Ovary (tissue), 3 donors: ENCODE measurements at regions not wholly inside any gene's neighbourhood (a gene's known extent, or its start where the extent isn't known, plus 50 kb on each side); places are given as distances from the start of the nearest gene placed in this dataset.

Experiments
- CTCF ChIP-seq, 3 donors: fragments of 450-650 bp in 2 of 3; fragments of 200-600 bp in 1 of 3; IDR thresholded peaks; one replicate each; pipeline versions ENCODE4 v1.5.1 to v1.8.0; 2016 to 2022; ENCODE audit warnings: antibody characterized with exemption in 3 of 3, mild to moderate bottlenecking in 1 of 3
- POLR2A ChIP-seq: fragments of 450-650 bp; IDR thresholded peaks from one replicate; pipeline ENCODE4 v1.6.1; 2017; ENCODE audit warnings: antibody characterized with exemption, mild to moderate bottlenecking, moderate library complexity
- donor health status: DM: no; HTN: no; CAD: no.

GRCh38 chr6:41434803-41435481 is 99.5 kb downstream of the NCR2 start:
- TF ChIP-seq POLR2A (no peak), CTCF (IDR thresholded peaks at IDR 0.05) (no peak)
